ENCODE measurements at regions not wholly inside any gene's neighbourhood (a gene's known extent, or its start where the extent isn't known, plus 50 kb on each side); places are given as distances from the start of the nearest gene placed in this dataset.

DNA sequence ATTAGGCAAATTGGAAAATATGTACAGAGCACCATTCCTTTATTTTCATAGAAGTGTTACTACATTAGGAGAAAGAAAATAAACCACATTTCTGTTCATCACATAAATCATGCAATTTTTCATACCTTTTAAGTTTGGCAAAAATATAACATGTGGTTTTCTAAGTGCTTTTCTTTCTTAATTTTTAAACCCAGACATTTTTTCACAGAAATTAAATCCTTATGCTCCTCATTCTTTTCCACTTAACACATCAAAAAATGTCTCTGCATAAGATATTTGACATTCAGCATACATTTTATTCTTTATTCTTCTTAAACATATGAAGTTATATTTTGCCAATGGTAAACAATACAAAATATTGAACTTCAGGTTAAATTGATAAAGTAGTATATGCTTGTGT, 826.6 kb upstream of the SLIT2 start:
- H3K27ac ChIP-seq (ENCODE audit: low read depth, low read length), result no peak overlapping the region
- H3K27me3 ChIP-seq (ENCODE audit: control insufficient read depth, insufficient read depth, low read length), result no peaks in the 10 kb centered on the region
- no peak overlapping the region for H3K4me3 ChIP-seq (ENCODE audit: low read depth, low read length)
- POLR2A ChIA-PET, result no interaction called here
- H3K9me3 ChIP-seq (ENCODE audit: control insufficient read depth, insufficient read depth, low read length), result peaks cover 8% of the 10 kb centered on the region
- TF ChIP-seq, protein P1, sequence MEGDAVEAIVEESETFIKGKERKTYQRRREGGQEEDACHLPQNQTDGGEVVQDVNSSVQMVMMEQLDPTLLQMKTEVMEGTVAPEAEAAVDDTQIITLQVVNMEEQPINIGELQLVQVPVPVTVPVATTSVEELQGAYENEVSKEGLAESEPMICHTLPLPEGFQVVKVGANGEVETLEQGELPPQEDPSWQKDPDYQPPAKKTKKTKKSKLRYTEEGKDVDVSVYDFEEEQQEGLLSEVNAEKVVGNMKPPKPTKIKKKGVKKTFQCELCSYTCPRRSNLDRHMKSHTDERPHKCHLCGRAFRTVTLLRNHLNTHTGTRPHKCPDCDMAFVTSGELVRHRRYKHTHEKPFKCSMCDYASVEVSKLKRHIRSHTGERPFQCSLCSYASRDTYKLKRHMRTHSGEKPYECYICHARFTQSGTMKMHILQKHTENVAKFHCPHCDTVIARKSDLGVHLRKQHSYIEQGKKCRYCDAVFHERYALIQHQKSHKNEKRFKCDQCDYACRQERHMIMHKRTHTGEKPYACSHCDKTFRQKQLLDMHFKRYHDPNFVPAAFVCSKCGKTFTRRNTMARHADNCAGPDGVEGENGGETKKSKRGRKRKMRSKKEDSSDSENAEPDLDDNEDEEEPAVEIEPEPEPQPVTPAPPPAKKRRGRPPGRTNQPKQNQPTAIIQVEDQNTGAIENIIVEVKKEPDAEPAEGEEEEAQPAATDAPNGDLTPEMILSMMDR (IDR thresholded peaks at IDR 0.05; ENCODE audit: low read depth, low read length), result no peak
- CTCF ChIA-PET, result no interaction called here
- DNase-seq (ENCODE audit: low read depth, low spot score), result no peak

DNA sequence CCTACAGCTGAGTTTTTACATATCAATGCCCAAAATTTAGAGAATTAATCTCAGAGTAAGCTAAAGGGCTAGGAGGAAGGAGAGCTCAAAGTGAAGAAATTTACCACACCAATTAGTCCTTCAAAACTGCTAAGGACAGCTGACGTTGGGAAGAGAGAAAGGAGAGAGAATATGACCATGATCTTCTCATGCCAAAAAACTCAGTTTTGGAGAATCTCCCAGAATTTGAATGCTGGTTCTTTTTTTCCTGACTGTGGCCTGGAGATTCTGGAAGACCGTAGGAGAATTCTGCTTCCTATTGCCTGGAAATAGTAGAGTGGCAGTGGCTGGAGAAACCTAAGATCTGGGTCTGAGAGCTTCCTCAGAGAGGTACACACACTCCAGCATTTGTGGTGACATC, 834.4 kb upstream of the SLIT2 start:
- ChIA-PET POLR2A (no interaction called here), CTCF (no interaction called here)
- TF ChIP-seq, protein P1 (IDR thresholded peaks at IDR 0.05; ENCODE audit: low read depth, low read length), result no peak
- Histone ChIP-seq H3K27me3 (ENCODE audit: control insufficient read depth, insufficient read depth, low read length) (no peaks in the 10 kb centered on the region), H3K9me3 (ENCODE audit: control insufficient read depth, insufficient read depth, low read length) (no peaks in the 10 kb centered on the region), H3K27ac (ENCODE audit: low read depth, low read length) (no peak overlapping the region), H3K4me3 (ENCODE audit: low read depth, low read length) (no peak overlapping the region)
- no peak for DNase-seq (ENCODE audit: low read depth, low spot score)

DNA sequence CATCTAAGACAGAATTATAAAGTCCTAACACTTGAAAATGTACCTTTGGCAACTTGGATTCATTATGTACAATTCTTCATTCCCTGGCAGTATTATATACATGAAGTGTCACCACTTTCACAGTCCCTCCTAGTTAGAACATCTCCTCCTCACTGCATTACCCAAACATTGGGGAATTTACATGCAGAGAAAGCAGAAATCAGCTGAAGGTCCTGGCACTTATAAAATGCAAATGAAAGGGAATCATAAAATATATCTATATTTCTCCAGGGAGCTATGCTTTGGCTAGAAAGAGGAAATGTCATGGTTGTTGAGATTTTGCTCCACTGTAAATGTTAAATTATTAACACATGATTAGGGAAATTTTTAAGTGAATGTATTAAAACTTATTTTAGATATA, 835.6 kb upstream of the SLIT2 start:
- CTCF ChIA-PET, result no interaction called here

DNA sequence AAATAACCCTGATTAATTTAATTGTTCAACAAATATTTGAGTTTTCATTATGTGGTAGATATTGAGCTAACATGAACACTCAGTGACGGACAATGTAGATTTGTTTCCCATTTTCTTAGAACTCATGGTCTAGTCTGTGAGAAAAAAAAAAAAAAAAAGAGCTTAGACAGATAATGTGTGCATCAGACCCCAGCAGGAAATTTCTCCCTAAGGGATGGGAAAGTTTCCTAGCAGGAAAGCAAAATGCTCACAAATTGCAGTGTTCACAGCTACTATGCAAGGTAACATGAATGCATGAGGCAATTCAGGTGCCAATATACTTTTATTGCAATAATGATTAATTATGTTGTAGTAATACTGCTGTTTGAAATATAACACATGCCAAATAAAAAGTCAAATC, 843.2 kb upstream of the SLIT2 start:
- H3K27me3 ChIP-seq (ENCODE audit: control insufficient read depth, insufficient read depth, low read length), result no peaks in the 10 kb centered on the region
- H3K9me3 ChIP-seq (ENCODE audit: control insufficient read depth, insufficient read depth, low read length), result no peaks in the 10 kb centered on the region
- no peak overlapping the region for H3K27ac ChIP-seq (ENCODE audit: low read depth, low read length)
- no peak overlapping the region for H3K4me3 ChIP-seq (ENCODE audit: low read depth, low read length)
- ChIA-PET CTCF (interaction anchor here (1.4 kb wide), 1 partner anchor 840 kb away, joined by 3 read pairs; no protein-coding TSS in a partner anchor), POLR2A (no interaction called here)
- no peak for DNase-seq (ENCODE audit: low read depth, low spot score)
- TF ChIP-seq, protein P1 (IDR thresholded peaks at IDR 0.05; ENCODE audit: low read depth, low read length), result no peak

More for the DNA sequence above, 835.6 kb upstream of the SLIT2 start:
- TF ChIP-seq, protein P1 (IDR thresholded peaks at IDR 0.05; ENCODE audit: low read depth, low read length), result no peak
- no peak overlapping the region for H3K4me3 ChIP-seq (ENCODE audit: low read depth, low read length)
- H3K27ac ChIP-seq (ENCODE audit: low read depth, low read length), result no peak overlapping the region
- H3K9me3 ChIP-seq (ENCODE audit: control insufficient read depth, insufficient read depth, low read length), result no peaks in the 10 kb centered on the region
- no peaks in the 10 kb centered on the region for H3K27me3 ChIP-seq (ENCODE audit: control insufficient read depth, insufficient read depth, low read length)
- DNase-seq (ENCODE audit: low read depth, low spot score), result no peak
- POLR2A ChIA-PET, result no interaction called here

DNA sequence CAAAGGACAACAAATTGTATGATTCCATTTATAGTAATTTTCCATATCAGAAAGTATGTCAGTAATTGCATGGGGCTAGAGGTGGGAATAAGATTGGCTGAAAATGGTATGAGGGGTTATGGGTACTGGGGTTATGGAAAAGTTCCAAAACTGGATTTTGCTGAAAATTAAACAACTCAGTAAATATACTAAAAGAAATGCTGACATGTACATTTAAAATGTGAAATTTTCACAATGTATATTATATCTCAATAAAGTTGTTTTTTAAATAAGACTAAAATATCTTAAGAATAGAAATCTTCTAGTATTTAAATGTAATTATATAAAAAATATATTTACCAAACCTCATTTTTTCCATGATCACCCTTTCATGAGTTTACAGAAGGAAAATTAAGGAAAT, 844.9 kb upstream of the SLIT2 start:
- H3K9me3 ChIP-seq (ENCODE audit: control insufficient read depth, insufficient read depth, low read length), result no peaks in the 10 kb centered on the region
- TF ChIP-seq, protein P1 (IDR thresholded peaks at IDR 0.05; ENCODE audit: low read depth, low read length), result no peak
- no peaks in the 10 kb centered on the region for H3K27me3 ChIP-seq (ENCODE audit: control insufficient read depth, insufficient read depth, low read length)
- DNase-seq (ENCODE audit: low read depth, low spot score), result no peak
- no peak overlapping the region for H3K27ac ChIP-seq (ENCODE audit: low read depth, low read length)
- no peak overlapping the region for H3K4me3 ChIP-seq (ENCODE audit: low read depth, low read length)
- POLR2A ChIA-PET, result no interaction called here
- CTCF ChIA-PET, result no interaction called here
